EL (cell line): ENCODE measurements at regions not wholly inside any gene's neighbourhood (a gene's known extent, or its start where the extent isn't known, plus 50 kb on each side); places are given as distances from the start of the nearest gene placed in this dataset.
"Not testable (repeated sequence)": the region's sequence is repeated elsewhere in the genome, so short reads cannot be mapped to it uniquely, and the experiment has no call there.

Source experiments
- DNase-seq: peaks from one replicate; pipeline ENCODE4 v3.0.0-alpha.2; 2016

DNA sequence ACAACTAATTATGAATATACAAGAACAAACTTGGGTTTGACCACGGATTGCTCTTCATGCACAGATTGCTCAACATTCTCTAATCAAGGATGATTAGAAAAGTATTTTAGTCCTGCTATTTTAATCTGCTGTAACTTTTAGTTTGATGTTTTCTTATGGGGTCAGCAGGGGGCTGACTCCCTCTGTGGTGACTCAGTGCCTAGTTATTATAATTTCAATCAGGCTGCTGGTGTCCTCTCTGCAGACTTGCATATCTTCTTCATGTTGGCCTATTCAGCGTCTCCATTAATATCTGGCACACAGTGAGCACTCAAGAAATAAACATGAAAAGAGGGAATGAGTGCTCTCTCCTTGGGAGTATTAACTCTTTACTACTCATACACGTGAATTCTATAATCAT, 223.8 kb upstream of the DDI1 start:
- DNase-seq = no peak

DNA sequence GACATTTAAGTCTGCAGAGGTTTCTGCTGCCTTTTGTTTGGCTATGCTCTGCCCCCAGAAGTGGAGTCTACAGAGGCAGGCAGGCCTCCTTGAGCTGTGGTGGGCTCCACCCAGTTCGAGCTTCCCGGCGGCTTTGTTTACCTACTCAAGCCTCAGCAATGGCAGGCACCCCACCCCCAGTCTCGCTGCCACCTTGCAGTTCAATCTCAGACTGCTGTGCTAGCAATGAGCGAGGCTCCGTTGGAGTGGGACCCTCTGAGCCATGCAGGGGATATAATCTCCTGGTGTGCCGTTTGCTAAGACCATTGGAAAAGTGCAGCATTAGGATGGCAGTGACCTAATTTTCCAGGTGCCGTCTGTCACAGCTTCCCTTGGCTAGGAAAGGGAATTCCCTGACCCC, 216.1 kb upstream of the DDI1 start:
- not testable (repeated sequence) for DNase-seq

DNA sequence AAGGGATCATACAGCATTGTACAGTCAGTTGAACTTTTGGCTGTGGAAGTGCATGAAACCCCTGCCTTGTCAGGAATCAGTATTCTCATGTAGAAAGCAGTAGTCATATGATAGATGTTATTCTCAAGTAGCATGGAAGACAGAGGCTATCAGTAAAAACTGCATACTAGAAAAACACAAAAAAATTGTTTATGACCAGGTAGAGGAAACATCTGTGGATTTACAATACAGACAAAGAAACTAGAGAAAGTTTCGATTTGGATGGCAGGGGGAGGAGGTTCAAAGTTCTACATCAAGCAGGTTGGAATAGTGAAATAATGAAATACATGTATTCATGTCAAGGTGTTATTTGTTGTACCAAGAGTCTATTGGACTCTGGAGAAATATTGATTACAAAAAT, 212.3 kb upstream of the DDI1 start:
- DNase-seq = no peak

DNA sequence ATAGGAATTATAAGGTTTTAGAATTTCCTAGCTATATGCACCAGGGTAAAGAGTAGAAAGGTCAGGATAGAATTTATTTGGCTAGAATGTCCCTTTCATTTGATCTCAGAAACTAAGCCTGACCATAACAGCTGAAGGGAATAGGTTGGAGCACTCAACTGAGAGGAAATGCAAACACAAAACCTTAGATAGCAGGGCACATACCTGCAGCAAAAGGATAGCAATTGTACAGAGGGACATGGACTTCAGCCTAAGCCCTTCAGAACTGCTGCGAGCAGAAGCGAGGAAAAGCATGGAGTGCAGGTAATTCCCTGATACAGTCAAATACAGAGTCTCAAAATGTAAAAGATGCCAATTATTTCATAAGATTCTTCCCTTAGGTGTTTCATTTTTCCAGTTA, 211.0 kb upstream of the DDI1 start:
- DNase-seq = no peak

DNA sequence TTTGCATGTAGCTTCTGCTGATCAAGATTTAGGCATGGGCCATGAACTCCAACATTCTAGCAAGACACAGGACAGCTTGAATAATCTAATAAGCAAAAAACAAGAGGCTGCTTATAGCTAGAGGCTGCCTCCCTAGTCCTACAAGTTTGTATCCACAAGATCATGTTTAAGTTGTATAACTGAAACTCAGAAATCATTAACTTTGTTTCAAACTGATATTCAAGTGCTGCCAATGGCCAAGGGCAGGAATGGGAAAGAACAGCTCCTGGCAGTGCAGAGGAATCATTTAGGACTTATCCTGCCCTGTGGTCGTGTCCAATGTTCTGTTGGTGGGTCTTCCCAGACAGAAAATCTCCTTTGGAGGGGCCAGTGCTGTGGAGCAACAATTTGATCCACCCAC, 209.6 kb upstream of the DDI1 start:
- DNase-seq = no peak

DNA sequence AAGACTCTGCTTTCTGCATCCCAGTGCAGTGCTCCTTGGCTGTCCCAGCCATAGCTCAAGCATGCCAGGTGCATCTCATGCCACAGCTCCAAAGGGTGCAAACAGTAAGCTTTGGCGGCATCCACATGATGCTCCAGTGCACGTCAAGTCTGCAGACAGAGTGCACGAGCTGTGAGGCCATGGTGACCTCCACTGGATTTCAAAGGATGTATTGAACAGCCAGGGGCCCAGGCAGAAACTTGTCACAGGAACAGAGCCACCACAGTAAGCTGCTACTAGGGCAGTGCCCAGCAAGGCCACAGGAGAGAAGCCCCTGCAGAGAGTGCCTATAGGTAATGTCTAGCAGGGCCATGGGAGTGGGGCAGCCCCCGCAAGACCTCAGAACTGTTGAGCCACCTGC, 206.8 kb upstream of the DDI1 start:
- DNase-seq = no peak

DNA sequence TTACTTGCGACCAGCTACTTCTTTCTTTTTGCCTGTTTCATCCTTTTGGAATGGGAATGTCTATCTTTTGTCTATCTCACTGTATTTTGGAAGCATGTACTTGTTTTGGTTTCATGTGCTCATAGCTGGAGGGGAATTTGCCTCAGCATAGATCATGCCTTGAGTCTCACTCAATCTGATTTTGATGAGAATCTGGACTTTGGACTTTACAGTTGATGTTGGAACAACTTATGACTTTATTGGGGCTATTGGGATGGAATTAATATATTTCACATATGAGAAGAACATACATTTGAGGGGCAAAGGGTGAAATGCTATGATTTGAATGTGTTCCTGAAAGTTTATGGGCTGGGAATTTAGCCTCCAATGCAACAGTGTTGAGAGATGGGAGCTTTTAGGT, 206.2 kb upstream of the DDI1 start:
- no peak for DNase-seq

DNA sequence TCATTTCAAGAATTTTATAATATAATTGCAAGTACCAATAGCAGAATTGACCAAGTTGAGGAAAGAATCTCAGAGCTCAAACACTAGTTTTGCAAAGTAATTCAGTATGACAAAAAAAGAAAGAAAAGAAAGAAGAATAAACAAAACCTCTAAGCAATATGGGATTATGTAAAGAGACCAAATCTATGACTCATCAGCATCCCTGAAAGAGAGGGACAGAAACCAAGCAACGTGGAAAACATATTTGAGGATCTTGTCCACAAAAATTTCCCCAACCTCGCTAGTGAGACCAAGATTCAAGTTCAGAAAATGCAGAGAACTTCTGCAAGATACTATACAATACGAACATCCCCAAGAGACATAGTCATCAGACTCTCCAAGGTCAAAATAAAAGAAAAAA, 203.7 kb upstream of the DDI1 start:
- DNase-seq = no peak

DNA sequence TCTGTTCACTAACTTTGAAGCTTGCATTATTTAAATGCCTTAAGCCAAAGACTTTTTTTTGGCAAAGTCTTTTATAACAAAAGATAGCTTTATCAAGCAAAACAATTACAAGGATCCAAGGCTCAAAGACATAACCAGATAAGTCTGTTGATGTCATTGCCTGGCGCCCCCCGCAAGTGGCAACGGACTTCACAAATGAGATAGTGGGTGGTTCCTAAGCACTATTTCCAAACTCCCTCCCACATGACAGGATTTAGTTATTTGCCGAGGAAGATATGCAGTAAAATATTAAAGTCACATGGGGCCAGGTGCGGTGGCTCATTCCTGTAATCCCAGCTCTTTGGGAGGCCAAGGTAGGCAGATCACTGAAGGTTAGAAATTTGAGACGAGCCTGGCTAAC, 194.2 kb upstream of the DDI1 start:
- no peak for DNase-seq

DNA sequence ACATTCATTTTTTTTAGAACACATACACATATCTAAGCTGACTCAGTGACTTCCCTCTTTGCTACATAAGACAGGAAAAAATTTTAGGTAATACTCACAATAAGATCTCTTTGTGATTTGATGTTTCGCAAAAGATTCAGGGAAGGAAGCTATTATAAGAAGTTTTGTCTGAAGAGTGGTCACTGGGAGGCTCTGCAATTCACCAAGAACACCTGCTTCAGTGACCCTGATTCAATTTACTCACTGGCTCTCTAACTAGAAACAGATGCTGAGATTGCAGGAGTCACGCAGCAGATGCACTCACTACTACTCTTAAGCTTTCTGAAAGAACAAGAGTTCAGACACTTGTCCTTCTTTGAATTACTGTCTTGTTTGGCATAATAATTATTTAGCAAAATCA, 193.6 kb upstream of the DDI1 start:
- DNase-seq = peak; percentile 20

DNA sequence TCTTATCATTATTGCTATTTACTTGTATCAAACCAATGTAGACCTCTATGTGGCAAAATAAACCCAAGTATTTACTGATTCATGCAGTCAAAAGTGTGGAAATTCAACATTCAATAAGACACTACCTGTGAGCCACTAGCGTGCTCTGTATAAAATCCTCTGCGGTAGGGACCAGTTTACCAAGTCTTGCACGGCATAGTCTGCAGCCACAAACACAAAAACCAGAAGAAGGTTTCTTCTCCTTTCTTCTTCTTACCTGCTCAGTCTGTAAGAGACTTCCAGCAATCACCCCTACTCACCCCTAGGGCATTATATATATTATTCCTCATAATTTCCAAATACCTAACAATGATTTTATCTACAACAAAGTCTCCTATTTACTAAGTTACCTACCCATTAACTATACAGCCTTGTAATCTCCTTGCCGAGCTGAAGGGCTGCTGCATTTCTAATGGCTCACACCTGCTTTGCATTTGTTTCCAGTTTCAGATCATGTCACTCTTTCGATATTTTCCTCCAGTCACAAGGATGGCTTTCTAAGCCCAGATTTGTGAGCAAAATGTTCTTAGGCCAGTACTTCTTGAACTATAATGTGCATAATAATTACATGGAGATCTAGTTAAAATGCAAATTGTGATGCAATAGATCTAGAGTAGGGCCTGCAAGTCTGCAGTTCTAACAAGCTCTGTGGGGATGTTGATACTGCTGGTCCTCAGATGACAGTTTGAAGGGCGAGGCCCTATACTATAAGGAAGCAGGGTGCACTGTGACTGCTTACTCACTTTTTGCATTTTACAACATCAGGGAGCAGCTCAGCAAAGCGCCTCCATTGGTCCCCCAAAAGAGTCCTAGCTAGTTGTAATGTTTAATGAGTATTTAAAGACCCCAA, 191.9 kb upstream of the DDI1 start:
- DNase-seq = no peak

DNA sequence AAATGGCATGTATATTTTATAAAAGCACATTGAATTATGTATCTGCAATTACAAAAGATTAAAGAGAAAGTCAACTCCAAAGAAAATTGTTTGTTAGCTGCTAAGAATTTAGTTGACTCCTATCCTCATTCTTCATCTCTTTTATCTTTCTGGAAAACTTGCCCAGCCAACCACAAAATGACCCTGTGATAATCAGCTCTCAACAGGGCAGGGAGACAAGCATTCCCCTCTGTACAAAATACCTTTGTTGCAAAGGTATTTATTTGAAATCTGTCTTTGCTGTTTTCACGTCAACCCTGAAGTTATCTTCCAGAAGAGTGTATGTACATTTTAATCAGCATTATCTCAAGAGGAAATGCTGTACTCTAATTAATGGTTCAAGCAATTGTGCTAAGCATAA, 191.1 kb upstream of the DDI1 start:
- no peak for DNase-seq

DNA sequence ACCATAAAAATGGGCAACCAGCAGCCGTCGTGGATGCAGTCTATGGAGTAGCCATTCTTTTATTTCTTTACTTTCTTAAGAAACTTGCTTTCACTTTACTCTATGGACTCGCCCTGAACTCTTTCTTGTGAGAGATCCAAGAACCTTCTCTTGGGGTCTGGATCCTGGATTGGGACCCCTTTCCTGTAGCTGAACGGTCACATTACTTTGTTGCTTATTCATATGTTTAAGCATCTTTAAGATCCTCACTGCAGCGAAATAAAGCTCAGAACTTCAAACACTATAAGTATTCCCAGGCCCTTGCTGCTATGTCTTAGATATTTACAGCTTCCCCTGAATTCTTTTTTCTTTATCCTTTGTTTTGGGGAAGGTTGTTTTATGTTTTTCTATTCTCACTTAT, 187.8 kb upstream of the DDI1 start:
- no peak for DNase-seq

DNA sequence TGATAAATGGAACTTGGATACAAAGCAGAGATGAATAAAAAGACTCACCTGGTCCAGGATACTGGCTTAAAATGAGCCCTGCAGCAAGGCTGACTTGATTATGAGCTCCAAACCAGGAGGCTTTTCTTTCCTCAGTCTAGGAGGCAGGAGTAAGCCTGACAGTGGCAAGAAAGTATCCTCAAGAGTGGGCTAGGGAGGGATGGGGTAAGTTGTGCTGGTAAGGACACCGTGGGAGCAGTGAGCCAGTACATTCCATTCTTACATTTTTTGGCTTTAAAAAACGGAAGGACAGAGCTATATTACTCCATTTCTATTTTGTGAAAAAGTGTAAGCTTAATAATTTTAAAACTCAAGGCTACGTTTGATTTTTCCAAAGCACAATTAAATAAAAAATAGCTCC, 187.1 kb upstream of the DDI1 start:
- DNase-seq = no peak

DNA sequence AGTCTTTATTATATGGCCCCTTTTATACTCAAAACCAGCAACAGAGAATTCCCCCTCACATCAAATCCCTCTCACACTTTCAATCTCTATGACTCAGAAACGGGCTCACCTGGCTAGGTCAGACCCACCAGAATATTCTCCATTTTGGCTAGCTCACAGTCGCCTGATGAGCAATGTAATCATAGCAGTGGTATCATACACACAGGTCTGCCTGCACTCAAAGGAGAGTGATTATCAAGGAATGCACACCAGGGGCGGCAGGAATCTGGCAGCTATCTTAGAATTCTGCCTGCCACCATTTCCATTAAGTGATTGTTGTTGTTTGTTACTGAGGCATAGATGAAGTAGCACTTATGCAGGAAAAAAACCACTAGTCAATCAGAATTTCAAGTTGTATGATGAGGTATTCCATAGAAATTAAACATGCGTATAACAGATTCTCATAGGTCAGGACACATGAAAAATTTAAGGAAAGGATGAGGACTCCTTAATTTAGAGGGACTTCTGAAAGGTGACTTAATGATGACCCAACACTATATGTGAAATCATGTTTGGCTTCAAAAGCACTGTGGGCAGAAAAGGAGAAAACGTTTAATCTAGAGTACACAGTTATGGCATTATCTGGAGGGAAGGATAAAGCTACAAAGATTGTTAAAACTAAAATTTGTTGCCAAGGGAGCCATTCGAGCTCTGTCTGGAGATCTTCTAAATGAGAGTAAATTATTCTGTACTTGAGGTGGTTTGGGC, 185.8 kb upstream of the DDI1 start:
- no peak for DNase-seq

DNA sequence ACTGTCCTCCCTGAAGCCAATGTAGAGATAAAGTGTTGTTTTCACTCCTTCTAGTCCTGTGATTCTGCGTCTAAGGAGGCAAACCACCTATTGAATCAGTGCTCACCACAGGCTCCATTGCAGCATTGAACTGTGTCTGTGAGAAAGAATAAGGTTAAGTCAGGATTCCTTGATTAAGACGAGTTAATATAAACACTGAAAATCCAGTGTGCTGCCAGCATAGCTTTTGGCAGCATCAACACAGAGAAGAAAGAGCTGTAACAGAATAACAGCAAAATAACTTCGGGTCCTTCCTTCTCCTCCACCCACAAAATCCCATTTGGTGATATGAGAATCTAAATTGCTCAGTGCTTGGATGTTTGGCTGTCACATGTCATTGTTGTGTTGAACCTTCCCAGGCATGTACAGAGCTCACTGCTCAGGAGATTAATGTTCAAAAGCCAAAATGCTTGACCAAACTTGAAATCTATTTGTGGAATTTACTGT, 185.2 kb upstream of the DDI1 start:
- DNase-seq = no peak
